ENCODE measurements at regions not wholly inside any gene's neighbourhood (a gene's known extent, or its start where the extent isn't known, plus 50 kb on each side); places are given as distances from the start of the nearest gene placed in this dataset.

DNA sequence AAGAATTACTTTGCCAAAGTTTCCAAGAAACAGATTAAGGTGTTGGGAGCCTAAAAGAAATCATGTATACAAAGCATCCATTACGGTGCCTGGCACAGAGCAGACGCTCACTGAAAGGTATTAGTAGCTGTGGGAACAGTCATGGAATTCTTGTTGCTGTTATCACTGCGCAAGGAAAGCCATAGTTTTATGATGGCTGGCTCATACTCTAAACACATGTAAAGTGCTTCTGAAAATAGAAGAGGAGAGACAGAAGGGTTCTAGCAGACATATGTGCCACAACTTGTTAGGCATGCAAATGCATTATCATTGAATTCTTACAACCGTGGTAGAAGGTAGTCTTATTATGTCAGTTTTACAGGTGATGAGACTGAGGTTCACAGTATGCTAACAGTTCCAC is 112.4 kb downstream of the TENT5A start:
- TF ChIP-seq, protein P1, sequence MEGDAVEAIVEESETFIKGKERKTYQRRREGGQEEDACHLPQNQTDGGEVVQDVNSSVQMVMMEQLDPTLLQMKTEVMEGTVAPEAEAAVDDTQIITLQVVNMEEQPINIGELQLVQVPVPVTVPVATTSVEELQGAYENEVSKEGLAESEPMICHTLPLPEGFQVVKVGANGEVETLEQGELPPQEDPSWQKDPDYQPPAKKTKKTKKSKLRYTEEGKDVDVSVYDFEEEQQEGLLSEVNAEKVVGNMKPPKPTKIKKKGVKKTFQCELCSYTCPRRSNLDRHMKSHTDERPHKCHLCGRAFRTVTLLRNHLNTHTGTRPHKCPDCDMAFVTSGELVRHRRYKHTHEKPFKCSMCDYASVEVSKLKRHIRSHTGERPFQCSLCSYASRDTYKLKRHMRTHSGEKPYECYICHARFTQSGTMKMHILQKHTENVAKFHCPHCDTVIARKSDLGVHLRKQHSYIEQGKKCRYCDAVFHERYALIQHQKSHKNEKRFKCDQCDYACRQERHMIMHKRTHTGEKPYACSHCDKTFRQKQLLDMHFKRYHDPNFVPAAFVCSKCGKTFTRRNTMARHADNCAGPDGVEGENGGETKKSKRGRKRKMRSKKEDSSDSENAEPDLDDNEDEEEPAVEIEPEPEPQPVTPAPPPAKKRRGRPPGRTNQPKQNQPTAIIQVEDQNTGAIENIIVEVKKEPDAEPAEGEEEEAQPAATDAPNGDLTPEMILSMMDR (IDR thresholded peaks at IDR 0.05), result no peak
- no peak for TF ChIP-seq BHLHE40 (IDR thresholded peaks at IDR 0.05; ENCODE audit: low read depth, low read length)
- TF ChIP-seq, protein P2, sequence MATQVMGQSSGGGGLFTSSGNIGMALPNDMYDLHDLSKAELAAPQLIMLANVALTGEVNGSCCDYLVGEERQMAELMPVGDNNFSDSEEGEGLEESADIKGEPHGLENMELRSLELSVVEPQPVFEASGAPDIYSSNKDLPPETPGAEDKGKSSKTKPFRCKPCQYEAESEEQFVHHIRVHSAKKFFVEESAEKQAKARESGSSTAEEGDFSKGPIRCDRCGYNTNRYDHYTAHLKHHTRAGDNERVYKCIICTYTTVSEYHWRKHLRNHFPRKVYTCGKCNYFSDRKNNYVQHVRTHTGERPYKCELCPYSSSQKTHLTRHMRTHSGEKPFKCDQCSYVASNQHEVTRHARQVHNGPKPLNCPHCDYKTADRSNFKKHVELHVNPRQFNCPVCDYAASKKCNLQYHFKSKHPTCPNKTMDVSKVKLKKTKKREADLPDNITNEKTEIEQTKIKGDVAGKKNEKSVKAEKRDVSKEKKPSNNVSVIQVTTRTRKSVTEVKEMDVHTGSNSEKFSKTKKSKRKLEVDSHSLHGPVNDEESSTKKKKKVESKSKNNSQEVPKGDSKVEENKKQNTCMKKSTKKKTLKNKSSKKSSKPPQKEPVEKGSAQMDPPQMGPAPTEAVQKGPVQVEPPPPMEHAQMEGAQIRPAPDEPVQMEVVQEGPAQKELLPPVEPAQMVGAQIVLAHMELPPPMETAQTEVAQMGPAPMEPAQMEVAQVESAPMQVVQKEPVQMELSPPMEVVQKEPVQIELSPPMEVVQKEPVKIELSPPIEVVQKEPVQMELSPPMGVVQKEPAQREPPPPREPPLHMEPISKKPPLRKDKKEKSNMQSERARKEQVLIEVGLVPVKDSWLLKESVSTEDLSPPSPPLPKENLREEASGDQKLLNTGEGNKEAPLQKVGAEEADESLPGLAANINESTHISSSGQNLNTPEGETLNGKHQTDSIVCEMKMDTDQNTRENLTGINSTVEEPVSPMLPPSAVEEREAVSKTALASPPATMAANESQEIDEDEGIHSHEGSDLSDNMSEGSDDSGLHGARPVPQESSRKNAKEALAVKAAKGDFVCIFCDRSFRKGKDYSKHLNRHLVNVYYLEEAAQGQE (IDR thresholded peaks at IDR 0.05), result no peak
- no peak for TF ChIP-seq KDM1A (IDR thresholded peaks at IDR 0.05; ENCODE audit: low read depth)
